ENCODE measurements at regions not wholly inside any gene's neighbourhood (a gene's known extent, or its start where the extent isn't known, plus 50 kb on each side); places are given as distances from the start of the nearest gene placed in this dataset.
"Not testable (repeated sequence)": the region's sequence is repeated elsewhere in the genome, so short reads cannot be mapped to it uniquely, and the experiment has no call there.

DNA sequence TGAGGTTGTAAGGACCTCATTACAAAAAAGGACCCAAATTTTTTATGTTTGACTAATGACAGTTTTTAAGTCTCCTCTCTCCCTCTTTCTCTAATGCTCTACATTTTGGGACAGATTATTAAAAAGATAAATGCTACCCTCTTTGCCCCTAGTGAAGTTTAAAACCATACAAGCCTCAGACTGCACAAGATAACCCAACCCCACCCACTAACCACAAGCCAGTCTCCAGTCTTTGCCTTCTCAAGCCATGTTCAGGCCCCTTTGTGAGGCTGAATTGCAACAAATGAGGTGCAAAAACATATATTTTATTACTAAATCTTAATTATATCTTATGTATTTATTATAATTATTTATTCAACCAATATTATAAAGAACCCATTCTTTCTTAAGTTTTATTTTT, 597.2 kb upstream of the BRINP3 start:
- Mint-ChIP-seq H3K27ac (ENCODE audit: unreplicated experiment) (no peak overlapping the region), H3K36me3 (ENCODE audit: insufficient read depth, unreplicated experiment) (no peaks in the 10 kb centered on the region), H3K4me1 (ENCODE audit: low read depth, unreplicated experiment) (no peaks in the 10 kb centered on the region), H3K27me3 (ENCODE audit: unreplicated experiment) (no peaks in the 10 kb centered on the region), H3K4me3 (ENCODE audit: low read depth, unreplicated experiment) (no peak overlapping the region), H3K9me3 (ENCODE audit: low read depth, unreplicated experiment) (no peaks in the 10 kb centered on the region)
- BruUV-seq (replicated peaks), result no TSS peak
- CTCF ChIA-PET, result no interaction called here
- TF ChIP-seq, protein P1, sequence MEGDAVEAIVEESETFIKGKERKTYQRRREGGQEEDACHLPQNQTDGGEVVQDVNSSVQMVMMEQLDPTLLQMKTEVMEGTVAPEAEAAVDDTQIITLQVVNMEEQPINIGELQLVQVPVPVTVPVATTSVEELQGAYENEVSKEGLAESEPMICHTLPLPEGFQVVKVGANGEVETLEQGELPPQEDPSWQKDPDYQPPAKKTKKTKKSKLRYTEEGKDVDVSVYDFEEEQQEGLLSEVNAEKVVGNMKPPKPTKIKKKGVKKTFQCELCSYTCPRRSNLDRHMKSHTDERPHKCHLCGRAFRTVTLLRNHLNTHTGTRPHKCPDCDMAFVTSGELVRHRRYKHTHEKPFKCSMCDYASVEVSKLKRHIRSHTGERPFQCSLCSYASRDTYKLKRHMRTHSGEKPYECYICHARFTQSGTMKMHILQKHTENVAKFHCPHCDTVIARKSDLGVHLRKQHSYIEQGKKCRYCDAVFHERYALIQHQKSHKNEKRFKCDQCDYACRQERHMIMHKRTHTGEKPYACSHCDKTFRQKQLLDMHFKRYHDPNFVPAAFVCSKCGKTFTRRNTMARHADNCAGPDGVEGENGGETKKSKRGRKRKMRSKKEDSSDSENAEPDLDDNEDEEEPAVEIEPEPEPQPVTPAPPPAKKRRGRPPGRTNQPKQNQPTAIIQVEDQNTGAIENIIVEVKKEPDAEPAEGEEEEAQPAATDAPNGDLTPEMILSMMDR (IDR thresholded peaks at IDR 0.05; ENCODE audit: unreplicated experiment), result no peak
- DNase-seq, result no peak
- intact Hi-C loops (cut with micrococcal nuclease; ENCODE audit: unreplicated experiment), result no loop called here

DNA sequence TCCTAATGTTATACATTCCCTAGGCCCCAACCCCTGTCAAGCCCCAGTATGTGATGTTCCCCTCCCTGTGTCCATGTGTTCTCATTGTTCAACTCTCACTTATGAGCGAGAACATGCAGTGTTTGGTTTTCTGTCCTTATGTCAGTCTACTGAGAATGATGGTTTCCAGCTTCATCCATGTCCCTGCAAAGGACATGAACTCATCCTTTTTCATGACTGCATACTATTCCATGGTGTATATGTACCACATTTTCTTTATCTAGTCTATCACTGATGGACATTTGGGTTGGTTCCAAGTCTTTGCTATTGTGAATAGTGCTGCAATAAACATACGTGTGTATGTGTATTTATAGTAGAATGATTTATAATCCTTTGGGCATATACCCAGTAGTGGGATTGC, 605.4 kb upstream of the BRINP3 start:
- H3K27ac Mint-ChIP-seq (ENCODE audit: unreplicated experiment); H3K9me3 Mint-ChIP-seq (ENCODE audit: low read depth, unreplicated experiment); intact Hi-C loops (cut with micrococcal nuclease; ENCODE audit: unreplicated experiment); H3K27me3 Mint-ChIP-seq (ENCODE audit: unreplicated experiment); DNase-seq; H3K4me1 Mint-ChIP-seq (ENCODE audit: low read depth, unreplicated experiment); CTCF ChIA-PET; H3K36me3 Mint-ChIP-seq (ENCODE audit: insufficient read depth, unreplicated experiment); BruUV-seq (replicated peaks); H3K4me3 Mint-ChIP-seq (ENCODE audit: low read depth, unreplicated experiment): not testable (repeated sequence)

DNA sequence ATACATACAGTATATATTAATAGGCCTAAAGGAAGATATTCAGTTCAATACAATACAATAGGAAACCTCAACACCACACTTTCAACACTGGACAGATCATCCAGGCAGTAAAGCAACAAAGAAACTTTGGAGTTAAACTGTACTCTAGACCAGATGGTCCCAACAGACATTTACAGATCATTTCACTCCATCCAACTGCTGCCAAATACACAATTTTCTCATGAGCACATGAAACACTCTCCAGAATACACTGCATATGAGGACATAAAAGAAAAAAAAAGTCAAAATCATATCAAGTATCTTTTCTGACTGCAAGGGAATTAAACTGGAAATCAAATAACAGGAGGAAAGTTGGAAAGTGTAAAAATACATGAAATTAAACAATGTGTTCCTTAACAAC, 607.5 kb upstream of the BRINP3 start:
- Mint-ChIP-seq H3K27ac (ENCODE audit: unreplicated experiment) (no peak overlapping the region), H3K4me1 (ENCODE audit: low read depth, unreplicated experiment) (no peaks in the 10 kb centered on the region), H3K4me3 (ENCODE audit: low read depth, unreplicated experiment) (no peak overlapping the region), H3K9me3 (ENCODE audit: low read depth, unreplicated experiment) (peaks cover 1% of the 10 kb centered on the region), H3K36me3 (ENCODE audit: insufficient read depth, unreplicated experiment) (no peaks in the 10 kb centered on the region), H3K27me3 (ENCODE audit: unreplicated experiment) (no peaks in the 10 kb centered on the region)
- CTCF ChIA-PET, result no interaction called here
- TF ChIP-seq, protein P1 (IDR thresholded peaks at IDR 0.05; ENCODE audit: unreplicated experiment), result no peak
- no TSS peak for BruUV-seq (replicated peaks)
- DNase-seq, result no peak
- intact Hi-C loops (cut with micrococcal nuclease; ENCODE audit: unreplicated experiment), result no loop called here

DNA sequence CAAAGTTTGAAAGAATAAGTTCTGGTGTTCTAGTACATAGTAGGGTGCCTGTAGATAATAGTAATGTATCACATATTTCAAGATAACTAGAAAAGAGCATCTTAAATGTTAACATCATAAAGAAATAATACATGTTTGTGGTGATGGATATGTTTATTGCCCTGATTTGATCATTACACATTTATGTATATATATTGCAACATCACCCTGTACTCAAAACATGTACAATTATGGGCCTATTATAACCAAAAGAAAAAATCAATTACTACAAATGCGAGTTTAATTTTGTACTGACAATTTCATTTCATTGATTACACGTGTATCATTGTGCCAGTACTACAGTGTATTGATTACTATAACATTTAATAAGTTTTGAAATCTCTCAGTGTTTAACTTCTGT, 609.2 kb upstream of the BRINP3 start:
- TF ChIP-seq, protein P1 (IDR thresholded peaks at IDR 0.05; ENCODE audit: unreplicated experiment), result no peak
- Mint-ChIP-seq H3K27ac (ENCODE audit: unreplicated experiment) (no peak overlapping the region), H3K36me3 (ENCODE audit: insufficient read depth, unreplicated experiment) (no peaks in the 10 kb centered on the region), H3K4me1 (ENCODE audit: low read depth, unreplicated experiment) (no peaks in the 10 kb centered on the region), H3K4me3 (ENCODE audit: low read depth, unreplicated experiment) (no peak overlapping the region), H3K9me3 (ENCODE audit: low read depth, unreplicated experiment) (no peaks in the 10 kb centered on the region), H3K27me3 (ENCODE audit: unreplicated experiment) (no peaks in the 10 kb centered on the region)
- DNase-seq, result no peak
- CTCF ChIA-PET, result no interaction called here
- BruUV-seq (replicated peaks), result no TSS peak
- intact Hi-C loops (cut with micrococcal nuclease; ENCODE audit: unreplicated experiment), result no loop called here

DNA sequence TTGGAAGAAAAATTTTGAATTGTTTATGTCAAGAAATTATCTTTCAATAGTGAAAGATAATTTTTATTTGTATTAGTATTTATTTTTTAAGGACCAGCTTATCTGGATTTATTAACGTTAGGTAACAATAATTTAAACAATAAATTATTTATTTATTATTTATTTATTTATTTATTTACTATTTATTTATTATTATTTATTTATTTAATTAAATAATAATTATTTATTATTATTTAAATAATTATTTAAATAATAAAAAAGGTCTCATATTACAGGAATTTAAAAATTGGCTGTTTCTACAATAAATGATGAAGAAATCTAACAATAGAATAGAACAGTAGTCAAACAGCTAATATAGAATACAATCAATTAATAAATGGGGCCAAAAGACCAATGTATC, 618.7 kb upstream of the BRINP3 start:
- Mint-ChIP-seq H3K27me3 (ENCODE audit: unreplicated experiment) (no peaks in the 10 kb centered on the region), H3K9me3 (ENCODE audit: low read depth, unreplicated experiment) (peaks cover 3% of the 10 kb centered on the region), H3K36me3 (ENCODE audit: insufficient read depth, unreplicated experiment) (no peaks in the 10 kb centered on the region), H3K4me1 (ENCODE audit: low read depth, unreplicated experiment) (no peaks in the 10 kb centered on the region), H3K4me3 (ENCODE audit: low read depth, unreplicated experiment) (no peak overlapping the region), H3K27ac (ENCODE audit: unreplicated experiment) (no peak overlapping the region)
- TF ChIP-seq, protein P1 (IDR thresholded peaks at IDR 0.05; ENCODE audit: unreplicated experiment), result no peak
- intact Hi-C loops (cut with micrococcal nuclease; ENCODE audit: unreplicated experiment), result no loop called here
- DNase-seq, result no peak
- CTCF ChIA-PET, result no interaction called here
- no TSS peak for BruUV-seq (replicated peaks)

All from Calu3 (cell line).